PC-9 (cell line): ENCODE measurements at regions not wholly inside any gene's neighbourhood (a gene's known extent, or its start where the extent isn't known, plus 50 kb on each side); places are given as distances from the start of the nearest gene placed in this dataset.

Experiments used
- BruUV-seq: library from RNA; stranded (reverse); fragments of 400-500 nt; replicated peaks from 2 replicates; lab custom pipeline; 2021; lab: Mats Ljungman, UMichigan
- CTCF ChIA-PET: fragments of 300-600 bp; sonication (Branson Sonifier 250); formaldehyde crosslinking; loops from one replicate; lab custom pipeline; 2022; ENCODE audit warnings: antibody characterized with exemption; lab: Charles Lee
- POLR2A ChIA-PET: fragments of 300-600 bp; sonication (Branson Sonifier 250); formaldehyde crosslinking; loops from one replicate; lab custom pipeline; 2022; ENCODE audit warnings: antibody characterized with exemption; ENCODE audit not compliant: unreplicated experiment; lab: Charles Lee
- DNase-seq, 2 experiments: peaks; one replicate each; pipeline versions ENCODE4 v3.0.0 to v3.0.0-alpha.2; 2015 to 2022; ENCODE audit warnings: mixed read lengths in 1 of 2
- H2AFZ ChIP-seq: fragments of 200-600 bp; sonication (generic); 2 replicates; pipeline ENCODE4 v1.8.1; 2017; ENCODE audit warnings: antibody characterized with exemption
- H3F3A ChIP-seq: fragments of 200-600 bp; sonication (generic); 2 replicates; pipeline ENCODE4 v1.8.1; 2017; ENCODE audit warnings: antibody characterized with exemption, mild to moderate bottlenecking, low read depth; ENCODE audit not compliant: insufficient read depth
- H3K27ac ChIP-seq: fragments of 200-600 bp; sonication (generic); 2 replicates; pipeline ENCODE4 v1.6.1; 2016; ENCODE audit warnings: mixed run types
- H3K27me3 ChIP-seq: fragments of 200-600 bp; sonication (generic); 2 replicates; pipeline ENCODE4 v1.6.1; 2016; ENCODE audit warnings: low read depth, mixed run types; ENCODE audit not compliant: insufficient read depth
- H3K36me3 ChIP-seq: fragments of 200-600 bp; sonication (generic); 2 replicates; pipeline ENCODE4 v1.6.1; 2016; ENCODE audit warnings: low read depth, mixed run types
- H3K4me1 ChIP-seq: fragments of 200-600 bp; sonication (generic); replicated peaks from 2 replicates; pipeline ENCODE4 v1.6.1; 2016; ENCODE audit warnings: mixed run types; ENCODE audit not compliant: insufficient read depth
- H3K4me2 ChIP-seq: fragments of 200-600 bp; sonication (generic); 2 replicates; pipeline ENCODE4 v1.6.1; 2017; ENCODE audit warnings: mixed run types
- H3K4me3 ChIP-seq: fragments of 200-600 bp; sonication (generic); 2 replicates; pipeline ENCODE4 v1.6.1; 2016; ENCODE audit warnings: mixed run types
- H3K79me2 ChIP-seq: fragments of 200-600 bp; sonication (generic); 2 replicates; pipeline ENCODE4 v1.6.1; 2017; ENCODE audit warnings: low read depth, mixed run types
- H3K9me2 ChIP-seq: fragments of 200-600 bp; sonication (generic); 2 replicates; pipeline ENCODE4 v1.8.1; 2017; ENCODE audit warnings: mild to moderate bottlenecking; ENCODE audit not compliant: insufficient read depth
- H3K9me3 ChIP-seq: fragments of 200-600 bp; sonication (generic); 2 replicates; pipeline ENCODE4 v1.8.1; 2016; ENCODE audit warnings: low read depth; ENCODE audit not compliant: insufficient read depth
- H4K20me1 ChIP-seq: fragments of 200-600 bp; sonication (generic); 2 replicates; pipeline ENCODE4 v1.8.1; 2017; ENCODE audit not compliant: insufficient read depth
- CTCF ChIP-seq: fragments of 200-600 bp; sonication (generic); conservative IDR thresholded peaks from 2 replicates; pipeline ENCODE4 v1.6.1; 2017; ENCODE audit warnings: mixed run types, antibody characterized with exemption, mild to moderate bottlenecking, moderate library complexity
- EZH2 ChIP-seq: fragments of 200-600 bp; sonication (generic); IDR thresholded peaks from 2 replicates; pipeline ENCODE4 v1.8.0; 2017; ENCODE audit warnings: antibody characterized with exemption, low read depth
- intact Hi-C: fragments of 100-400 bp; cut with micrococcal nuclease; formaldehyde crosslinking; loops from one replicate; pipeline ENCODE4 v1.10.0; 2022; ENCODE audit not compliant: unreplicated experiment

GRCh38 chr21:18058731-18059398 lies 185.8 kb upstream of the CHODL start:
- ChIA-PET POLR2A (no interaction called here), CTCF (no interaction called here)
- no peak overlapping the region for H3K4me2 ChIP-seq
- H3K79me2 ChIP-seq, result no peaks in the 10 kb centered on the region
- H3K27ac ChIP-seq, result no peak overlapping the region
- no TSS peak for BruUV-seq
- no peak for DNase-seq
- no peak overlapping the region for H3K4me3 ChIP-seq
- H4K20me1 ChIP-seq, result no peaks in the 10 kb centered on the region
- intact Hi-C loops, result no loop called here
- no peaks in the 10 kb centered on the region for H3K4me1 ChIP-seq
- no peaks in the 10 kb centered on the region for H3K36me3 ChIP-seq
- H3K9me3 ChIP-seq, result no peaks in the 10 kb centered on the region
- no peaks in the 10 kb centered on the region for H3K9me2 ChIP-seq
- H2AFZ ChIP-seq, result no peak overlapping the region
- TF ChIP-seq CTCF (no peak), EZH2 (no peak)
- H3K27me3 ChIP-seq, result no peaks in the 10 kb centered on the region
- H3F3A ChIP-seq, result no peaks in the 10 kb centered on the region

GRCh38 chr21:18053151-18053550 lies 191.5 kb upstream of the CHODL start:
- H3K9me3 ChIP-seq, result no peaks in the 10 kb centered on the region
- ChIA-PET POLR2A (no interaction called here), CTCF (no interaction called here)
- no peak overlapping the region for H2AFZ ChIP-seq
- no peak overlapping the region for H3K4me2 ChIP-seq
- no peaks in the 10 kb centered on the region for H3K9me2 ChIP-seq
- H3K4me1 ChIP-seq, result no peaks in the 10 kb centered on the region
- H3K27ac ChIP-seq, result no peak overlapping the region
- intact Hi-C loops, result no loop called here
- DNase-seq, result no peak
- BruUV-seq, result no TSS peak
- no peak overlapping the region for H3K4me3 ChIP-seq
- H3K79me2 ChIP-seq, result no peaks in the 10 kb centered on the region
- H3F3A ChIP-seq, result no peaks in the 10 kb centered on the region
- no peaks in the 10 kb centered on the region for H4K20me1 ChIP-seq
- H3K27me3 ChIP-seq, result no peaks in the 10 kb centered on the region
- no peaks in the 10 kb centered on the region for H3K36me3 ChIP-seq
- TF ChIP-seq EZH2, result no peak
- TF ChIP-seq CTCF, result no peak

- no peak for DNase-seq
- intact Hi-C loops, result no loop called here
- H3K27ac ChIP-seq, result no peak overlapping the region
- no peak for TF ChIP-seq EZH2
- TF ChIP-seq CTCF, result no peak
- BruUV-seq, result no TSS peak
- H3F3A ChIP-seq, result no peaks in the 10 kb centered on the region
- no peaks in the 10 kb centered on the region for H3K36me3 ChIP-seq
- no peaks in the 10 kb centered on the region for H3K4me1 ChIP-seq
- no peaks in the 10 kb centered on the region for H3K9me3 ChIP-seq
- CTCF ChIA-PET, result no interaction called here
- POLR2A ChIA-PET, result no interaction called here
- no peak overlapping the region for H3K4me2 ChIP-seq
- no peaks in the 10 kb centered on the region for H4K20me1 ChIP-seq
- no peaks in the 10 kb centered on the region for H3K27me3 ChIP-seq
- H3K79me2 ChIP-seq, result no peaks in the 10 kb centered on the region
- H3K4me3 ChIP-seq, result no peak overlapping the region
- no peak overlapping the region for H2AFZ ChIP-seq
- H3K9me2 ChIP-seq, result no peaks in the 10 kb centered on the region
Observed at GRCh38 chr21:18049461-18049860, 195.2 kb upstream of the CHODL start.
